ENCODE measurements at regions not wholly inside any gene's neighbourhood (a gene's known extent, or its start where the extent isn't known, plus 50 kb on each side); places are given as distances from the start of the nearest gene placed in this dataset.

- TF ChIP-seq POLR2A (IDR thresholded peaks at IDR 0.05) (no peak), CTCF (IDR thresholded peaks at IDR 0.05 in 4 of 5, conservative IDR thresholded peaks at IDR 0.05 in 1 of 5) (no peak)
Measured at GRCh38 chr6:16993396-16993795, 108.5 kb upstream of the STMND1 start.
